Left renal pelvis (tissue), 4 donors: ENCODE measurements at regions not wholly inside any gene's neighbourhood (a gene's known extent, or its start where the extent isn't known, plus 50 kb on each side); places are given as distances from the start of the nearest gene placed in this dataset.
"Not testable (repeated sequence)": the region's sequence is repeated elsewhere in the genome, so short reads cannot be mapped to it uniquely, and the experiment has no call there.

Source experiments
- DNase-seq, 4 donors: peaks; one replicate each; pipeline ENCODE4 v3.0.0-alpha.2; 2013; ENCODE audit warnings: low read depth in 4 of 4, low spot score in 3 of 4

DNA sequence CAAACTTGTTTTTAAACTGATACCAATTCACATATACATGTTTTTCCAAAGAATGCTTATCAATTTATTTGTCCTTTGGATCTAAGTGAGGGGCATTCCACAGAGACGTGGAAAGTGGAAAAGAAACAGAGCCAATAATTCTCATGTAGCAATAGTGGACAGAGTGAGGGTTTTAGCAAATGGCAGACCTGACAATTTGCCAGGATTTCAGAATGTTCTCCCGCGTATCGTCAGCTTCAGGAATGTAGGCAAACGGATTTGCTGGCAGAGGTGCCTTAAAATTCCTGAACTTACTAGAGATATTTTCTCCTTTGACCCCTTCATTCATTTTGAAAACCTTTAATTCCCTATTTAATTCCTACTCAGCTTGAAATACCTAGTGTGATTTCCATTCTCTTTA lies 193.4 kb upstream of the CPHXL start:
- no peak for DNase-seq

- no peak for DNase-seq
These were observed 195.0 kb upstream of the CPHXL start for GRCh38 chr16:75921281-75921680.

- DNase-seq: no peak
These were observed 196.0 kb upstream of the CPHXL start for GRCh38 chr16:75922250-75922649.

GRCh38 chr16:75924397-75924796 lies 198.1 kb upstream of the CPHXL start:
- DNase-seq: no peak

DNA sequence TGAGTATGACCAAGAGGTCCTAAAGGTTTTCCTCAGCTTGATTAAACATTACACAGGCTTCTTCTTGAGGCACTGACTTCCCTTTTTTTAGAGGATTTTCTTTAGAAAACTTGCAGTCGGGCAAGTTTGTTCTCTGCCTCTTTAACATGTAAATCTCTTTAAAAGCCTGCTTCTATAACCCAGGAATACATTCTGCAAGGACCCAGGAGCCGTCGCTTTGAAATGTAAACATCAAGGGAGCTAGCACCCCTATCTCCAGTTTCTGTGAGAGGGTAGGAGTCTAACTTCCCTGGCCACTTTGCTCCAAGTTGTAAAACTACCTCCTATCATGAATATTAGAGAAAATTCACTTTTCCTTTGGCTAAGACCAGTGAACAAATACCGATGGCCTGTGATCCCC lies 201.5 kb upstream of the CPHXL start:
- no peak for DNase-seq

DNA sequence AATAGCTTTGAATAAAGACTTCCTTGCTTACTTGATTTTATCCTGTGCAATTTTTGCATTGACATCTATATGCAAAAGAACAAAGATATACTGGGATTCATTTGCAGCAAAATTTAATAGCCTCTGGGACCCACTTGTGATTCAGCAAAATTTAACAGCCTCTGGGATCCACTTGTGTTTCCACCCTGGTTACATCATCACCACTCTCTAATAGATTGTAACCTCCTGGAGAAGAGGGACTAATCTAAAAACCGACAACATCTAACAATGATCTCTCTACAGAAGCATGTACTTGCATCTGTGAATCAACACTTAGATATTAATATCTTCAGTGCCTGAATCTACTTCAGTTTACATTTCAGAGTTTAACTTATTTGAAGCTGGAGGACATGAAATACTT lies 202.0 kb upstream of the CPHXL start:
- DNase-seq: no peak

GRCh38 chr16:75929046-75929445 lies 202.8 kb upstream of the CPHXL start:
- no peak for DNase-seq

GRCh38 chr16:75931043-75931442 lies 204.8 kb upstream of the CPHXL start:
- DNase-seq: no peak

GRCh38 chr16:75931970-75932369 lies 205.7 kb upstream of the CPHXL start:
- no peak for DNase-seq

GRCh38 chr16:75938818-75939217 lies 212.5 kb upstream of the CPHXL start:
- no peak for DNase-seq

- DNase-seq: no peak
These were observed 216.1 kb upstream of the CPHXL start for GRCh38 chr16:75942351-75942750.

DNA sequence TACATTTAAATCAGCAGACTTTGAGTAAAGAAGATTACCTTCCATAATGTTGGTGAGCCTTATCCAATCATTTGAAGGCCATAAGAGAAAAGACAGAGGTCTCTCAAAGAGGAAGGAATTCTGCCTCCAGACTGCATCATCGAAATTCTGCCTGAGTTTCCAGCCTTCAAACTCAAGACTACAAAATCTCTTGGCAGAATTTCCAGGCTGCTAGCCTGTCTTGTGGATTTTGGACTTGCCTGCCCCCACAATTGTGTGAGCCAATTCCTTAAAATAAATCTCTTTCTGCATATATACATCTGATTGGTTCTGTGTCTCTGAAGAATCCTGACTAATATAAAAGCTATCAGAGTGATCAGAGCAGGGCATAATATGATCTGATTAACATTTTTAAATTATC lies 216.6 kb upstream of the CPHXL start:
- DNase-seq: no peak

DNA sequence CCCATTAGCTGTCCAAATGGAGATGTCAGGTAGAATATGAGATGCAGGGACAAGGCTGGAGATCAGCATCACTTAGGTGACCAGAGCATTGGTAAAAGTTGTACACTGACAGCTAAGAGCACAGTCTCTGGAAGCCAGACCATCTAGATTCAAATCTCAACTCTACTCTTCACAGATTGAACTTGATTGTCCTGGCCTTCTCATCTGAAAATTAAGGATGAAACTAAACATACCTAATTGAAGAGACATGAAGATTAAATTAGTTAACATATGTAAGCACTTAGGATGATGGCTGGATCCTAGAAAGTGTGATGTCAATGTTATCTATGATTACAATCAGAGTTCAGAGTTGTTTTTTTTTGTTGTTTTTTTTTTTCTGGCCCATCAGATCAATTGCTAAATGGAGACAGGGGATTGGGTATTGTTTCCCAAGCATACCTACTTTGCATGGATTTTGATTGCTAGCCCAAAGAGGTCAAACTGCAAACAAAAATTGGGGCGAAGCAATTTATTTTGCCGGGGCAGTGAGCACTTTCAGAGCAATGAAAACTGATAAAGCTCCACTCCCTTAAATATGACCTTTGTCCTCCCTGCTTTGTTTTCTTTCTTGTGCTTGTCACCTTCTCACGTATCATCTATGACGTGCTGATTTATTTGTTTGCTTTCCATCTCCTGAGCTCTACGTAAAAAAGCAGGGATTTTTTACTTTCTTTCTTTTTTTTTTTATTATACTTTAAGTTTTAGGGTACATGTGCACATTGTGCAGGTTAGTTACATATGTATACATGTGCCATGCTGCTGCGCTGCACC lies 217.6 kb upstream of the CPHXL start:
- no peak for DNase-seq

GRCh38 chr16:75945916-75946457 lies 219.7 kb upstream of the CPHXL start:
- no peak for DNase-seq

DNA sequence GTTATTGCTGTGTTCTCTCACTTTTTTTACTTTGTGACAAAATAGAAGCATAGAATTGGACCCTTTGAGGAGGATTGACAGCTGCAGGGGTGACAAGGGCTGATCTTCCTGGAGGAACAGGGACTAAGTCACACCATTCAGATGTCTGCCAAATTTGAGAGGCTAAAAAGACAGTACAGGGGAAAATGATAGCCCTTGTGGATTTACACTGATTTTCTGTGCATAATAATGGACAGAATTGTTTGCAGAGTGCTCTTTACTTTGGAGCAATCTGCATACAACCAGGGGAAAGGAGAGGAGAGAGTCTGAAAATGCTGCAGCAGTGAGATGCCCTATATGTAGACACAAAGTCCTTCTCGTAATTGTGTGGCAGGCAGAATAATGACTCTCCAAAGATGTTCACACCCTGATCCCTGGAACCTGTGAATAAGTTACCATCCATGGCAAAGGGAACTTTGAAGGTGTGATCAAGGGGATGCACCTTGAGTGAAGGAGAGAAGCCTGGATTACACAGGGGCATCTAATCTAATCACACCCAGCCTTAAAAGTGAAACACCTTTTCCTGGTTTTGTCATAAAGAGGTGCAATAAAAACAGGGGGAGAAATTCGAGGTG lies 221.4 kb upstream of the CPHXL start:
- no peak for DNase-seq

DNA sequence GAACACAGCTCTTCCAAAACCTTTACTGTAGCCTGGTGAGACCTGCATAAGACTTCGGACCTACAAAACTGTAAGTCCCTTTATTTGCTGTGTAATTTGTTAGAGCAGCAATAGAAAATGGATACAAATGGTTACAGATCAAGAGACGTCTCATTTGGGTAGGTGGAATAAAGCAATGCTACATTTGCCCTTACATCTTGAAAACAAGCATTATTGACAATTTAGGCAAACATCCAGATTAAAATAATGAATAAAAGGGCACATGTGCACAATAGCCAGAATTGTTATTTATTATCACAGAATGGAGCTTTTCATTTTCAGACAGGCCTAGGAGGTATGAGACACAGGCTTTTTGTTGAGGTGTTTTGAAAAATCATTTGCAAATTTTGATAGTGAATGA lies 222.2 kb upstream of the CPHXL start:
- DNase-seq: no peak

DNA sequence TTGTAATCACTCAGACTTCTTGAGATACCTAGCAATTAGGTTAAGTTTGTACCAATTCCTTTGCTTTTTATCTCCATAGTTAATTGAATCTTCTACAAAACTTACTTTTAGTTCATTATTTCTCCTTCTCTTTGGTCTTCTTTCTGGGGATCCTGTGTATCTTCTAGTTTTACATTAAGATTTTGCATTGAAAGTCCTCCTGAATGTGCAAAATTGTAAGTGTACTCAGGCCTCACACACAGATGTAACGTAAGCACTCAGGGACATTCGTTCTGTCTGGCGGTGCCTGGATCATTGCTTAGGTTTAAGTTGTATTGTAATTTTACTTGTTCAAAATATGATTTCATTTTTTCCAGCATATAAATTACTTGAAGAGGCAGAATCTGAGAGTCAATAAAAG lies 222.6 kb upstream of the CPHXL start:
- no peak for DNase-seq

DNA sequence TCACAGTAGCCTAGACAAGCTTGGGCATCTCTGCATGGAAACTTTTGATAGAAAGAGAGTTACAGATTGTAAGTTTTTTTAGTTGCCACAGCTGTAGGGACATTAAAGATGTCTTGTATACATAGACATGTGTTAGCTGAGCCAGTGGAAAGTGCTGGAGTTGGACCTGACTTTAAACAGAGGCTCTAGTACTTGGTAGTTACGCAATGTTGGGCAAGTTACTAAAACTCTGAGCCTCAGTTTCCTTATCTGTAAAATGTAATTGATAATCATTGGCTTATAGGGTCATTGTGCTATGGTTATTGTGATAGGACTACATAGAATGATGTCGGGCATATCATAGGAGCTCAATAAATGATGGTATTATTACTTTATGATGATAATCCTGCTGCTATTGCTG lies 225.8 kb upstream of the CPHXL start:
- no peak for DNase-seq

DNA sequence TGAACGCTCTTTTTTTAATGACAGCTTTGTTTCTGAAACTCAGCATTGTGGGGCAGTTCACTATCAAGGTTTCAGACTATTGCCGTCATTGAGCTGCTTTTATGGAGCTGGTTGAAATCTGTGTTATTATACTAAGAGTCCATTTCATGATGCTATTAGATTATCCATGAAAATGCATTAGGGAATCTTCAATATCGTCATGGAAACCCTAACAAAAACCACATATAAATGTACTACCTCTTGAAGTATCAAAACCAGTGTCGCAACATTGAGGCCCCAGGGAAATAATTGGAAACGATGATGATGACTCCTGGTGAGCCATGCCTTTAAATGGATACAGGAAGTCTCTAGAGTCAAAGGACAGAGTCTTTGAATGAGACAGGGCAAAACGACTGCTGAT lies 231.6 kb upstream of the CPHXL start:
- no peak for DNase-seq

DNA sequence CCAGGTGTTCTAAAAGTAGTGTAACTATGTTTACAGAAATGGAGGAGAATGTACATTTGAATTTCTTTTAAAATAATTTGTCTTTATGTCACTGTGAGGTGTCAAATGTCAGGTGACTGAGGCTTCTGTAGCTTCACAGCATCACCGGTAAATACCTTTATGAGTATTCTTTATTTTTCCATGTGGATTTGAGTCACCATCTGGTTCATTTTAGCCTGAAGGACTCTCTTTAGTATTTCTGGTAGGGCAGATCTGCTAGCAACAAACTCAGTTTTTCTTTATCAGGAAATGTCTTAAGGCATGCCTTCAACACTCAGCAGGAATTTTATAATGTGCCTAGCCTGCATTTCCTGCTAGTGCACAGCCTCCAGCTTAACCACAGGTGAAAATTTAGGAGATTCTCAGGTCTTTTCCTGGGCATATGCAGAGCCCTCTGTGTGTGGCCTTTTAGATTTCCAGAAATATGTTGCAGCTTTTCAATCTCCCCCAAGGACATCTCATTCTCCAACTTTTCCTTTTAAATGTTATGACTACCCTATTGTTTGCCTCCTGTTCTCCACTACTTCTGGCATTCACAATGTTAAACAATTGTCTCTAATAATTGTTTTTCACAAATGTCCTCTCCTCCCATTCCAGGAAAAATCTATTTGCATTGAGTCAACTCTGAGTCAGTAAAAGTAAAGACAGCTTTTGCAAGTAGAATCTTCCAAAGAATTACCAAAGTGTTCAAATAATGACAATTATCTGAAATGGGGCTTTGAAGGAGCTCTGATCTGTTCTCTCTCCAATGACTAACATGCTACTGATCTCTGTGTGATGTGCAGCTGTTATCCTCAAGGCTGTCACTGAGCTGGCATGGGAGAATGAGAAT lies 239.4 kb upstream of the CPHXL start:
- DNase-seq: no peak

- DNase-seq: not testable (repeated sequence)
These were observed 242.8 kb upstream of the CPHXL start for GRCh38 chr16:75969120-75969519.
